ENCODE measurements at regions not wholly inside any gene's neighbourhood (a gene's known extent, or its start where the extent isn't known, plus 50 kb on each side); places are given as distances from the start of the nearest gene placed in this dataset.

- Histone ChIP-seq H3K23ac (ENCODE audit: low read depth, low read length) (no peak overlapping the region), H3K4me1 (ENCODE audit: control insufficient read depth, insufficient read depth, low read length) (no peaks in the 10 kb centered on the region), H4K91ac (ENCODE audit: insufficient read depth, low read depth, low read length) (no peak overlapping the region), H3K36me3 (ENCODE audit: control insufficient read depth, insufficient read depth, low read length) (no peaks in the 10 kb centered on the region), H4K20me1 (ENCODE audit: insufficient read depth, low read length) (no peaks in the 10 kb centered on the region), H4K5ac (ENCODE audit: low read depth, low read length) (no peak overlapping the region), H3K27ac (ENCODE audit: insufficient read depth, low read length) (no peak overlapping the region), H2BK15ac (ENCODE audit: low read depth, low read length) (no peak overlapping the region), H3K14ac (replicated peaks; ENCODE audit: low read depth, low read length) (no peak overlapping the region), H2AFZ (replicated peaks; ENCODE audit: low read length, poor library complexity) (no peak overlapping the region), H3K9me1 (ENCODE audit: insufficient read depth, low read length) (no peaks in the 10 kb centered on the region), H3K9me3 (ENCODE audit: control insufficient read depth, insufficient read depth, low read length) (peaks cover 38% of the 10 kb centered on the region), H3K27me3 (ENCODE audit: control insufficient read depth, insufficient read depth, low read length) (no peaks in the 10 kb centered on the region), H2BK20ac (ENCODE audit: low read depth, low read length) (no peak overlapping the region), H3K18ac (ENCODE audit: low read depth, low read length) (no peak overlapping the region), H2AK9ac (replicated peaks; ENCODE audit: low read depth, low read length, poor library complexity) (no peak overlapping the region), H3K9ac (ENCODE audit: low read depth, low read length) (no peak overlapping the region), H3K4me3 (ENCODE audit: insufficient read depth, low read depth, low read length) (no peak overlapping the region), H3K79me1 (ENCODE audit: low read depth in 1 of 2, low read length in 2 of 2) (no peaks in the 10 kb centered on the region), H2AK5ac (ENCODE audit: low read depth, low read length) (no peak overlapping the region), H3K56ac (ENCODE audit: extremely low read depth, insufficient read depth, low read length) (no peak overlapping the region), H4K8ac (ENCODE audit: low read depth in 2 of 2, low read length in 2 of 2) (no peak overlapping the region), H2BK5ac (ENCODE audit: low read depth, low read length, poor library complexity, severe bottlenecking) (no peak overlapping the region), H3K4me2 (ENCODE audit: low read depth, low read length) (no peak overlapping the region), H2BK120ac (ENCODE audit: low read depth, low read length) (no peak overlapping the region), H3K4ac (ENCODE audit: low read depth, low read length) (no peak overlapping the region)
- POLR2A ChIA-PET (ENCODE audit: unreplicated experiment) = no interaction called here
- in situ Hi-C loops (cut with MboI; ENCODE audit: low sequenced_read_pairs) (no loop called here), intact Hi-C loops (cut with micrococcal nuclease) (no loop called here), dilution Hi-C loops (cut with HindIII; ENCODE audit: low sequenced_read_pairs, unreplicated experiment) (no loop called here)
- CTCF ChIA-PET = no interaction called here
- WGBS, 2 experiments (ENCODE audit: extremely low coverage in 2 of 2, insufficient read length in 1 of 2) = no CpG with 5 or more reads among the region's 2 CpGs
- no TSS peak for BruUV-seq (replicated peaks)
- DNase-seq = no peak
- no peak for ATAC-seq (ENCODE audit: low read depth)
- TF ChIP-seq NFE2L2 (IDR thresholded peaks at IDR 0.05; ENCODE audit: low read depth, low read length) (no peak), RFX5 (IDR thresholded peaks at IDR 0.05; ENCODE audit: low read depth, low read length) (no peak), MXI1 (IDR thresholded peaks at IDR 0.05; ENCODE audit: borderline replicate concordance, low read depth, low read length) (no peak), CTCF (conservative IDR thresholded peaks at IDR 0.05; ENCODE audit: low read depth, low read length) (no peak), MAFK (IDR thresholded peaks at IDR 0.05; ENCODE audit: low read depth, low read length) (no peak), SMC3 (IDR thresholded peaks at IDR 0.05; ENCODE audit: low read depth, low read length) (no peak), MAZ (IDR thresholded peaks at IDR 0.05; ENCODE audit: borderline replicate concordance, low read depth, low read length) (no peak), USF2 (IDR thresholded peaks at IDR 0.05; ENCODE audit: low read depth, low read length) (no peak), RAD21 (IDR thresholded peaks at IDR 0.05; ENCODE audit: low read length) (no peak), RCOR1 (IDR thresholded peaks at IDR 0.05; ENCODE audit: insufficient replicate concordance, low read length) (no peak), POLR2A (IDR thresholded peaks at IDR 0.05; ENCODE audit: low read depth, low read length) (no peak), BHLHE40 (IDR thresholded peaks at IDR 0.05; ENCODE audit: low read depth, low read length) (no peak), CEBPB (IDR thresholded peaks at IDR 0.05; ENCODE audit: low read depth, low read length) (no peak), FOS (IDR thresholded peaks at IDR 0.05; ENCODE audit: low read depth, low read length) (no peak), ELK1 (IDR thresholded peaks at IDR 0.05; ENCODE audit: borderline replicate concordance, low read depth, low read length) (no peak), CHD1 (IDR thresholded peaks at IDR 0.05; ENCODE audit: low read depth, low read length) (no peak)
These were observed 483.8 kb upstream of the EEF2KMT start for GRCh38 chr16:5581428-5581827.
